ENCODE measurements at regions not wholly inside any gene's neighbourhood (a gene's known extent, or its start where the extent isn't known, plus 50 kb on each side); places are given as distances from the start of the nearest gene placed in this dataset.

- no peak for TF ChIP-seq POLR2A (IDR thresholded peaks at IDR 0.05)
- no peak for TF ChIP-seq CTCF (IDR thresholded peaks at IDR 0.05)
Observed at GRCh38 chr1:226466296-226466695, 58.4 kb upstream of the PARP1 start.

All from adrenal gland (tissue), 5 donors.